ENCODE measurements at regions not wholly inside any gene's neighbourhood (a gene's known extent, or its start where the extent isn't known, plus 50 kb on each side); places are given as distances from the start of the nearest gene placed in this dataset.

- no peak for TF ChIP-seq CTCF (conservative IDR thresholded peaks at IDR 0.05 in 1 of 2, IDR thresholded peaks at IDR 0.05 in 1 of 2; ENCODE audit: extremely low read depth in 1 of 2, insufficient read depth in 1 of 2, low read depth in 1 of 2, low read length in 2 of 2)
- TF ChIP-seq EZH2 (IDR thresholded peaks at IDR 0.05; ENCODE audit: borderline replicate concordance, low read length): no peak
These were observed 658.8 kb downstream of the ACTL7B start for GRCh38 chr9:108197008-108197365.
